H1 (cell line): ENCODE measurements at regions not wholly inside any gene's neighbourhood (a gene's known extent, or its start where the extent isn't known, plus 50 kb on each side); places are given as distances from the start of the nearest gene placed in this dataset.

Source experiments
- CTCF ChIA-PET: fragments of 300-600 bp; sonication (Branson Sonifier 250); formaldehyde crosslinking; loops from one replicate; lab custom pipeline; 2021; ENCODE audit not compliant: partially characterized antibody; lab: Charles Lee
- POLR2A ChIA-PET: fragments of 300-600 bp; sonication (Branson Sonifier 250); formaldehyde crosslinking; loops from one replicate; lab custom pipeline; 2021; ENCODE audit warnings: inconsistent platforms; ENCODE audit not compliant: partially characterized antibody; lab: Charles Lee
- DNase-seq, 2 experiments: peaks; one replicate each; pipeline versions ENCODE4 v3.0.0 to v3.0.0-alpha.2; 2010 to 2022; ENCODE audit warnings: low spot score in 2 of 2, low read depth in 1 of 2, mixed read lengths in 1 of 2
- FAIRE-seq: peaks from 2 replicates; lab custom pipeline; 2011; peaks lifted over from hg19 to GRCh38; lab: Jason Lieb, UNC
- H2AFZ ChIP-seq: 2 replicates; pipeline ENCODE4 v1.8.1; 2012; ENCODE audit warnings: low read length, inconsistent platforms
- H2AK5ac ChIP-seq: 2 replicates; pipeline ENCODE4 v1.6.1; 2013; ENCODE audit warnings: low read depth, low read length
- H2BK120ac ChIP-seq: replicated peaks from 2 replicates; pipeline ENCODE3; 2013; ENCODE audit warnings: low read depth, low read length, inconsistent platforms
- H2BK12ac ChIP-seq: 2 replicates; pipeline ENCODE4 v1.6.1; 2013; ENCODE audit warnings: low read depth, low read length
- H2BK15ac ChIP-seq: 2 replicates; pipeline ENCODE4 v1.6.1; 2013; ENCODE audit warnings: low read length
- H2BK20ac ChIP-seq: 2 replicates; pipeline ENCODE4 v1.6.1; 2013; ENCODE audit warnings: low read length
- H2BK5ac ChIP-seq: 2 replicates; pipeline ENCODE4 v1.6.1; 2013; ENCODE audit warnings: low read depth, low read length
- H3K14ac ChIP-seq: 2 replicates; pipeline ENCODE4 v1.6.1; 2013; ENCODE audit warnings: inconsistent platforms; ENCODE audit not compliant: insufficient read length
- H3K18ac ChIP-seq: 2 replicates; pipeline ENCODE4 v1.6.1; 2013; ENCODE audit warnings: low read length; ENCODE audit errors: extremely low read depth
- H3K23ac ChIP-seq: 2 replicates; pipeline ENCODE4 v1.6.1; 2013; ENCODE audit warnings: inconsistent platforms; ENCODE audit not compliant: insufficient read length
- H3K23me2 ChIP-seq: 2 replicates; pipeline ENCODE4 v1.6.1; 2013; ENCODE audit warnings: low read depth, low read length
- H3K27ac ChIP-seq: 2 replicates; pipeline ENCODE4 v1.6.1; 2011; ENCODE audit warnings: low read depth, low read length, inconsistent platforms
- H3K27me3 ChIP-seq, 4 experiments: replicated peaks in 1 of 4; 1 replicate in 1 of 4; 2 replicates in 3 of 4; pipeline versions ENCODE4 v1.6.1 to v1.8.1; 2011 to 2013; ENCODE audit warnings: low read length in 3 of 4, mild to moderate bottlenecking in 3 of 4, inconsistent platforms in 2 of 4, mixed read lengths in 2 of 4, moderate library complexity in 1 of 4; ENCODE audit not compliant: control insufficient read depth in 3 of 4, insufficient read depth in 3 of 4; ENCODE audit errors: extremely low read depth in 1 of 4
- H3K36me3 ChIP-seq, 4 experiments: 2 replicates each; pipeline versions ENCODE4 v1.6.1 to v1.8.1; 2011 to 2013; ENCODE audit warnings: mild to moderate bottlenecking in 4 of 4, low read length in 3 of 4, moderate library complexity in 2 of 4, control low read depth in 1 of 4, inconsistent platforms in 1 of 4; ENCODE audit not compliant: insufficient read depth in 4 of 4, control insufficient read depth in 2 of 4
- H3K4ac ChIP-seq: replicated peaks from 2 replicates; pipeline ENCODE3; 2013; ENCODE audit warnings: low read length, low read depth, mixed read lengths, inconsistent platforms; ENCODE audit not compliant: insufficient read length
- H3K4me1 ChIP-seq, 4 experiments: replicated peaks in 1 of 4; 1 replicate in 1 of 4; 2 replicates in 3 of 4; pipeline versions ENCODE4 v1.6.1 to v1.8.1; 2011 to 2013; ENCODE audit warnings: low read length in 3 of 4, inconsistent platforms in 2 of 4, mixed read lengths in 1 of 4; ENCODE audit not compliant: insufficient read depth in 4 of 4, control insufficient read depth in 3 of 4
- H3K4me2 ChIP-seq, 2 experiments: 2 replicates each; pipeline versions ENCODE4 v1.6.1 to v1.8.1; 2011 to 2013; ENCODE audit warnings: low read depth in 2 of 2, low read length in 2 of 2, control low read depth in 1 of 2, inconsistent platforms in 1 of 2, mild to moderate bottlenecking in 1 of 2; ENCODE audit not compliant: insufficient read depth in 1 of 2
- H3K4me3 ChIP-seq, 4 experiments: fragments of 200-600, 300-600 bp in 1 of 4; sonication (generic), shearing (Covaris generic), sonication (Bioruptor Twin) in 1 of 4; 2 replicates each; pipeline versions ENCODE4 v1.5.1 to v1.8.1; 2011 to 2016; ENCODE audit warnings: low read length in 4 of 4, low read depth in 3 of 4, control low read depth in 2 of 4, inconsistent platforms in 2 of 4, mild to moderate bottlenecking in 2 of 4, mixed read lengths in 1 of 4, moderate library complexity in 1 of 4; ENCODE audit not compliant: insufficient read depth in 2 of 4; ENCODE audit errors: extremely low read depth in 1 of 4
- H3K56ac ChIP-seq: replicated peaks from 2 replicates; pipeline ENCODE3; 2013; ENCODE audit warnings: low read depth, mild to moderate bottlenecking, mixed read lengths, low read length, inconsistent platforms; ENCODE audit not compliant: insufficient read length
- H3K79me1 ChIP-seq: 2 replicates; pipeline ENCODE4 v1.6.1; 2013; ENCODE audit warnings: low read depth, low read length, control low read depth
- H3K79me2 ChIP-seq, 2 experiments: 2 replicates each; pipeline versions ENCODE4 v1.6.1 to v1.8.1; 2012 to 2013; ENCODE audit warnings: low read length in 2 of 2, mild to moderate bottlenecking in 2 of 2, inconsistent platforms in 1 of 2; ENCODE audit not compliant: insufficient read depth in 2 of 2, control insufficient read depth in 1 of 2
- H3K9ac ChIP-seq, 4 experiments: replicated peaks in 1 of 4; 1 replicate in 1 of 4; 2 replicates in 3 of 4; pipeline versions ENCODE4 v1.6.1 to v1.8.1; 2011 to 2013; ENCODE audit warnings: low read depth in 3 of 4, low read length in 3 of 4, control low read depth in 2 of 4, mild to moderate bottlenecking in 2 of 4, moderate library complexity in 2 of 4, inconsistent platforms in 1 of 4; ENCODE audit errors: extremely low read depth in 1 of 4
- H3K9me3 ChIP-seq, 2 experiments: 2 replicates each; pipeline versions ENCODE4 v1.6.1 to v1.8.1; 2012 to 2013; ENCODE audit warnings: mild to moderate bottlenecking in 2 of 2, moderate library complexity in 2 of 2, control low read depth in 1 of 2, inconsistent platforms in 1 of 2, low read depth in 1 of 2, low read length in 1 of 2, mixed read lengths in 1 of 2; ENCODE audit not compliant: insufficient read depth in 2 of 2
- H4K20me1 ChIP-seq, 2 experiments: replicated peaks in 1 of 2; 2 replicates each; pipeline versions ENCODE3 to v1.8.1; 2011 to 2013; ENCODE audit warnings: inconsistent platforms in 2 of 2, low read length in 2 of 2, mild to moderate bottlenecking in 1 of 2; ENCODE audit not compliant: insufficient read depth in 2 of 2, control insufficient read depth in 1 of 2
- H4K5ac ChIP-seq: 2 replicates; pipeline ENCODE4 v1.6.1; 2013; ENCODE audit warnings: low read length, low read depth, mixed read lengths, inconsistent platforms; ENCODE audit not compliant: insufficient read length
- H4K8ac ChIP-seq: 2 replicates; pipeline ENCODE4 v1.8.0; 2013; ENCODE audit warnings: mild to moderate bottlenecking, moderate library complexity, low read length, inconsistent platforms; ENCODE audit not compliant: insufficient read depth; ENCODE audit errors: extremely low read depth
- H4K91ac ChIP-seq: replicated peaks from 2 replicates; pipeline ENCODE3; 2013; ENCODE audit warnings: low read length, mixed read lengths, inconsistent platforms; ENCODE audit not compliant: insufficient read length
- ASH2L ChIP-seq: fragments of 200-600, 300-600 bp; sonication (generic); IDR thresholded peaks from one replicate; pipeline ENCODE4 v1.7.1; 2017; ENCODE audit warnings: low read length
- ATF3 ChIP-seq: IDR thresholded peaks from 2 replicates; pipeline ENCODE4 v1.6.1; 2011; ENCODE audit warnings: low read depth, mild to moderate bottlenecking, low read length; ENCODE audit not compliant: insufficient read depth
- BRCA1 ChIP-seq: IDR thresholded peaks from 2 replicates; pipeline ENCODE4 v1.6.1; 2012; ENCODE audit warnings: low read depth, low read length, improper control_type of control experiment
- CBX5 ChIP-seq: fragments of 300-800, 300-1000 bp; sonication (generic); IDR thresholded peaks from 2 replicates; pipeline ENCODE4 v1.7.1; 2016; ENCODE audit warnings: antibody characterized with exemption, low read length, low read depth
- EGR1 ChIP-seq: IDR thresholded peaks from 2 replicates; pipeline ENCODE4 v1.6.1; 2011; ENCODE audit warnings: low read depth, low read length, borderline replicate concordance
- EP300 ChIP-seq, 2 experiments: IDR thresholded peaks; 1 replicate in 1 of 2; 2 replicates in 1 of 2; pipeline ENCODE4 v1.6.1; 2011 to 2012; ENCODE audit warnings: low read depth in 2 of 2, low read length in 2 of 2, mild to moderate bottlenecking in 2 of 2, borderline replicate concordance in 1 of 2, inconsistent platforms in 1 of 2, moderate library complexity in 1 of 2
- FOSL1 ChIP-seq: IDR thresholded peaks from 2 replicates; pipeline ENCODE4 v1.6.1; 2011; ENCODE audit warnings: mild to moderate bottlenecking, low read depth, low read length, moderate library complexity; ENCODE audit not compliant: insufficient read depth
- NRF1 ChIP-seq: IDR thresholded peaks from 2 replicates; pipeline ENCODE4 v1.6.1; 2011; ENCODE audit warnings: mild to moderate bottlenecking, low read depth, low read length, improper control_type of control experiment
- RNF2 ChIP-seq: fragments of 200-900, 300-1000 bp; sonication (generic); IDR thresholded peaks from 2 replicates; pipeline ENCODE4 v1.7.1; 2016; ENCODE audit warnings: borderline replicate concordance, low read depth, mild to moderate bottlenecking, antibody characterized with exemption, low read length; ENCODE audit not compliant: poor library complexity, severe bottlenecking; ENCODE audit errors: missing control alignments
- SRF ChIP-seq: IDR thresholded peaks from 2 replicates; pipeline ENCODE4 v1.6.1; 2011; ENCODE audit warnings: mild to moderate bottlenecking, low read depth, low read length, moderate library complexity
- TCF12 ChIP-seq: IDR thresholded peaks from 2 replicates; pipeline ENCODE4 v1.6.1; 2011; ENCODE audit warnings: low read depth, mild to moderate bottlenecking, low read length
- WGBS, 2 experiments: shearing (Covaris generic) in 1 of 2; methylation state at CpG; one replicate each; pipeline versions ENCODE4 v1.1.6 to v1.1.7; 2013 to 2015; ENCODE audit warnings: low lambda C conversion rate in 2 of 2, mixed read lengths in 2 of 2, inconsistent platforms in 1 of 2, low coverage in 1 of 2, missing lambda C conversion rate in 1 of 2; ENCODE audit not compliant: insufficient replicate concordance in 2 of 2, insufficient coverage in 1 of 2, insufficient read length in 1 of 2; ENCODE audit errors: extremely low coverage in 1 of 2, missing lambda C conversion rate in 1 of 2; 5-methylcytosine and 5-hydroxymethylcytosine counted together
- TF ChIP-seq, protein P1 (sequence below): IDR thresholded peaks from 2 replicates; pipeline ENCODE4 v1.6.1; 2012; ENCODE audit warnings: inconsistent platforms
- TF ChIP-seq, protein P2 (sequence below): IDR thresholded peaks from 2 replicates; pipeline ENCODE4 v1.6.1; 2011; ENCODE audit warnings: low read length, improper control_type of control experiment

- H3K9ac ChIP-seq, result no peak overlapping the region
- no peaks in the 10 kb centered on the region for H4K20me1 ChIP-seq
- POLR2A ChIA-PET, result no interaction called here
- H4K8ac ChIP-seq, result no peak overlapping the region
- H3K18ac ChIP-seq, result no peak overlapping the region
- H2BK12ac ChIP-seq, result no peak overlapping the region
- no peaks in the 10 kb centered on the region for H3K79me1 ChIP-seq
- H3K4me1 ChIP-seq, result no peaks in the 10 kb centered on the region
- FAIRE-seq (no peak), DNase-seq (no peak)
- H2BK15ac ChIP-seq, result no peak overlapping the region
- no peak overlapping the region for H3K23ac ChIP-seq
- no peak overlapping the region for H3K14ac ChIP-seq
- H4K5ac ChIP-seq, result no peak overlapping the region
- CTCF ChIA-PET, result no interaction called here
- H3K56ac ChIP-seq, result no peak overlapping the region
- H3K27ac ChIP-seq, result no peak overlapping the region
- H3K23me2 ChIP-seq, result no peaks in the 10 kb centered on the region
- no peaks in the 10 kb centered on the region for H3K79me2 ChIP-seq
- no peaks in the 10 kb centered on the region for H3K27me3 ChIP-seq
- H2BK120ac ChIP-seq, result no peak overlapping the region
- no peak overlapping the region for H3K4me2 ChIP-seq
- no peaks in the 10 kb centered on the region for H3K9me3 ChIP-seq
- H3K36me3 ChIP-seq, result no peaks in the 10 kb centered on the region
- no peak overlapping the region for H4K91ac ChIP-seq
- 88% methylated on average over 8 of the region's 8 CpGs; no CpG with 5 or more reads in 1 of the 2 experiments for WGBS, 2 experiments
- no peak overlapping the region; the same call in 1 of the 2 replicates for H2AFZ ChIP-seq
- H2BK5ac ChIP-seq, result no peak overlapping the region
- H3K4me3 ChIP-seq, result no peak overlapping the region
- no peak overlapping the region for H2AK5ac ChIP-seq
- no peak overlapping the region for H3K4ac ChIP-seq
- H2BK20ac ChIP-seq, result no peak overlapping the region
- TF ChIP-seq ATF3, result no peak
- no peak for TF ChIP-seq NRF1
- TF ChIP-seq EP300 (IDR thresholded peaks at IDR 0.05; ENCODE audit: borderline replicate concordance in 1 of 2, low read depth in 2 of 2, low read length in 2 of 2), result no peak
- no peak for TF ChIP-seq ASH2L
- TF ChIP-seq SRF, result no peak
- TF ChIP-seq EGR1, result no peak
- no peak for TF ChIP-seq BRCA1
- no peak for TF ChIP-seq FOSL1
- TF ChIP-seq, protein P1, sequence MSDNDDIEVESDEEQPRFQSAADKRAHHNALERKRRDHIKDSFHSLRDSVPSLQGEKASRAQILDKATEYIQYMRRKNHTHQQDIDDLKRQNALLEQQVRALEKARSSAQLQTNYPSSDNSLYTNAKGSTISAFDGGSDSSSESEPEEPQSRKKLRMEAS, result no peak
- TF ChIP-seq CBX5, result no peak
- TF ChIP-seq TCF12, result no peak
- no peak for TF ChIP-seq RNF2
- TF ChIP-seq, protein P2, sequence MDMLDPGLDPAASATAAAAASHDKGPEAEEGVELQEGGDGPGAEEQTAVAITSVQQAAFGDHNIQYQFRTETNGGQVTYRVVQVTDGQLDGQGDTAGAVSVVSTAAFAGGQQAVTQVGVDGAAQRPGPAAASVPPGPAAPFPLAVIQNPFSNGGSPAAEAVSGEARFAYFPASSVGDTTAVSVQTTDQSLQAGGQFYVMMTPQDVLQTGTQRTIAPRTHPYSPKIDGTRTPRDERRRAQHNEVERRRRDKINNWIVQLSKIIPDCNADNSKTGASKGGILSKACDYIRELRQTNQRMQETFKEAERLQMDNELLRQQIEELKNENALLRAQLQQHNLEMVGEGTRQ, result no peak
Observed at GRCh38 chr6:164856138-164856537, 453.3 kb downstream of the C6orf118 start.
